Vagina (tissue), 2 donors: ENCODE measurements at regions not wholly inside any gene's neighbourhood (a gene's known extent, or its start where the extent isn't known, plus 50 kb on each side); places are given as distances from the start of the nearest gene placed in this dataset.

ENCODE experiments used
- DNase-seq, 2 donors: peaks; one replicate each; pipeline ENCODE4 v3.0.0-alpha.2; 2017; ENCODE audit errors: extremely low spot score in 2 of 2
- H3K27ac ChIP-seq: fragments of 200-600 bp; sonication (generic); one replicate; pipeline ENCODE4 v1.5.1; 2019
- H3K27me3 ChIP-seq: fragments of 200-600 bp; sonication (generic); one replicate; pipeline ENCODE4 v1.5.1; 2019
- H3K36me3 ChIP-seq, 2 donors: fragments of 200-600 bp; sonication (generic); one replicate each; pipeline ENCODE4 v1.5.1; 2017 to 2019
- H3K4me1 ChIP-seq: fragments of 200-600 bp; sonication (generic); one replicate; pipeline ENCODE4 v1.5.1; 2019
- H3K4me3 ChIP-seq, 2 donors: fragments of 200-600 bp; sonication (generic); 1 replicate in 1 of 2; 2 replicates in 1 of 2; pipeline ENCODE4 v1.5.1; 2016 to 2019
- H3K9me3 ChIP-seq: fragments of 200-600 bp; sonication (generic); one replicate; pipeline ENCODE4 v1.5.1; 2019
- CTCF ChIP-seq, 3 experiments: fragments of 450-650 bp in 2 of 3; fragments of 200-600 bp in 1 of 3; sonication (generic) in 1 of 3; IDR thresholded peaks; one replicate each; pipeline ENCODE4 v1.5.1; 2017 to 2019; ENCODE audit warnings: antibody characterized with exemption in 3 of 3, mild to moderate bottlenecking in 2 of 3, moderate library complexity in 2 of 3
- POLR2A ChIP-seq, 2 donors: fragments of 450-650 bp; IDR thresholded peaks; one replicate each; pipeline ENCODE4 v1.6.1; 2017; ENCODE audit warnings: antibody characterized with exemption in 2 of 2, mild to moderate bottlenecking in 2 of 2, moderate library complexity in 2 of 2
- POLR2AphosphoS5 ChIP-seq, 2 donors: sonication (generic); formaldehyde crosslinking; IDR thresholded peaks; one replicate each; pipeline ENCODE4 v1.9.0; 2017; ENCODE audit warnings: antibody characterized with exemption in 2 of 2, mild to moderate bottlenecking in 2 of 2, low read depth in 1 of 2; ENCODE audit not compliant: insufficient read depth in 1 of 2
- intact Hi-C: fragments of 100-400 bp; cut with DNase I; formaldehyde crosslinking; loops from one replicate; pipeline ENCODE4 v1.15.1; 2023

- H3K27me3 ChIP-seq, result no peaks in the 10 kb centered on the region
- intact Hi-C loops, result no loop called here
- no peaks in the 10 kb centered on the region for H3K36me3 ChIP-seq
- no peak overlapping the region for H3K27ac ChIP-seq
- no peak for DNase-seq
- TF ChIP-seq POLR2A (IDR thresholded peaks at IDR 0.05) (no peak), CTCF (IDR thresholded peaks at IDR 0.05) (no peak), POLR2AphosphoS5 (IDR thresholded peaks at IDR 0.05; ENCODE audit: insufficient read depth in 1 of 2, low read depth in 1 of 2) (no peak)
- H3K4me1 ChIP-seq, result no peaks in the 10 kb centered on the region
- no peaks in the 10 kb centered on the region for H3K9me3 ChIP-seq
- H3K4me3 ChIP-seq, result no peak overlapping the region
Observed at GRCh38 chr6:84921891-84922290, 157.5 kb upstream of the TBX18 start.

GRCh38 chr6:84920021-84920420, 155.6 kb upstream of the TBX18 start:
- no peak overlapping the region for H3K4me3 ChIP-seq
- no peaks in the 10 kb centered on the region for H3K36me3 ChIP-seq
- intact Hi-C loops, result no loop called here
- no peaks in the 10 kb centered on the region for H3K9me3 ChIP-seq
- TF ChIP-seq POLR2AphosphoS5 (IDR thresholded peaks at IDR 0.05; ENCODE audit: insufficient read depth in 1 of 2, low read depth in 1 of 2) (no peak), CTCF (IDR thresholded peaks at IDR 0.05) (no peak), POLR2A (IDR thresholded peaks at IDR 0.05) (no peak)
- no peaks in the 10 kb centered on the region for H3K4me1 ChIP-seq
- no peak for DNase-seq
- H3K27me3 ChIP-seq, result no peaks in the 10 kb centered on the region
- no peak overlapping the region for H3K27ac ChIP-seq

GRCh38 chr6:84916704-84917103, 152.3 kb upstream of the TBX18 start:
- Histone ChIP-seq H3K27ac (no peak overlapping the region), H3K9me3 (no peaks in the 10 kb centered on the region), H3K27me3 (no peaks in the 10 kb centered on the region), H3K4me3 (no peak overlapping the region), H3K36me3 (no peaks in the 10 kb centered on the region), H3K4me1 (no peaks in the 10 kb centered on the region)
- no peak for DNase-seq
- TF ChIP-seq POLR2AphosphoS5 (IDR thresholded peaks at IDR 0.05; ENCODE audit: insufficient read depth in 1 of 2, low read depth in 1 of 2) (no peak), POLR2A (IDR thresholded peaks at IDR 0.05) (no peak), CTCF (IDR thresholded peaks at IDR 0.05) (no peak)
- intact Hi-C loops, result no loop called here

- no peak for TF ChIP-seq POLR2AphosphoS5 (IDR thresholded peaks at IDR 0.05; ENCODE audit: insufficient read depth in 1 of 2, low read depth in 1 of 2)
- TF ChIP-seq POLR2A (IDR thresholded peaks at IDR 0.05), result no peak
- TF ChIP-seq CTCF (IDR thresholded peaks at IDR 0.05), result no peak
- Histone ChIP-seq H3K9me3 (no peaks in the 10 kb centered on the region), H3K4me1 (no peaks in the 10 kb centered on the region), H3K4me3 (no peak overlapping the region), H3K36me3 (no peaks in the 10 kb centered on the region), H3K27ac (no peak overlapping the region), H3K27me3 (no peaks in the 10 kb centered on the region)
- intact Hi-C loops, result no loop called here
- no peak for DNase-seq
Observed at GRCh38 chr6:84912472-84913322, 148.3 kb upstream of the TBX18 start.

- Histone ChIP-seq H3K4me1 (no peaks in the 10 kb centered on the region), H3K27ac (no peak overlapping the region), H3K4me3 (no peak overlapping the region), H3K36me3 (no peaks in the 10 kb centered on the region), H3K27me3 (no peaks in the 10 kb centered on the region), H3K9me3 (no peaks in the 10 kb centered on the region)
- intact Hi-C loops, result no loop called here
- DNase-seq, result no peak
- no peak for TF ChIP-seq CTCF (IDR thresholded peaks at IDR 0.05)
- no peak for TF ChIP-seq POLR2A (IDR thresholded peaks at IDR 0.05)
Observed at GRCh38 chr6:84910906-84911607, 146.7 kb upstream of the TBX18 start.
